Endothelial cell of umbilical vein (primary cell): ENCODE measurements at regions not wholly inside any gene's neighbourhood (a gene's known extent, or its start where the extent isn't known, plus 50 kb on each side); places are given as distances from the start of the nearest gene placed in this dataset.

Source experiments
- BruUV-seq: library from RNA; stranded (reverse); fragments of 400-500 nt; replicated peaks from 2 replicates; lab custom pipeline; 2021; lab: Mats Ljungman, UMichigan
- CTCF ChIA-PET: fragments of 300-600, 350-600 bp; sonication (Branson Sonifier 250); formaldehyde crosslinking; loops from one replicate; lab custom pipeline; 2021; ENCODE audit warnings: antibody characterized with exemption, inconsistent platforms; lab: Charles Lee
- POLR2A ChIA-PET: fragments of 300-600, 350-600 bp; sonication (Branson Sonifier 250); formaldehyde crosslinking; loops from one replicate; lab custom pipeline; 2021; ENCODE audit warnings: antibody characterized with exemption, inconsistent platforms; lab: Charles Lee
- DNase-seq: peaks from one replicate; pipeline ENCODE4 v3.0.0-alpha.2; 2011; ENCODE audit warnings: low read depth, low spot score
- FAIRE-seq: peaks from 2 replicates; lab custom pipeline; 2011; peaks lifted over from hg19 to GRCh38; lab: Jason Lieb, UNC
- H2AFZ ChIP-seq: 2 replicates; pipeline ENCODE4 v1.6.0; 2012; ENCODE audit warnings: low read depth, low read length, control low read depth, inconsistent platforms
- H3K27ac ChIP-seq: 2 replicates; pipeline ENCODE4 v1.5.1; 2011; ENCODE audit warnings: low read depth, mild to moderate bottlenecking, control low read depth, low read length, moderate library complexity; ENCODE audit not compliant: insufficient read depth
- H3K27me3 ChIP-seq, 2 experiments: 2 replicates each; pipeline versions ENCODE4 v1.6.0 to v1.6.1; 2011; ENCODE audit warnings: low read length in 2 of 2, mixed read lengths in 1 of 2; ENCODE audit not compliant: control insufficient read depth in 2 of 2, insufficient read depth in 2 of 2
- H3K36me3 ChIP-seq, 2 experiments: 2 replicates in 1 of 2; 3 replicates in 1 of 2; pipeline ENCODE4 v1.5.1; 2011; ENCODE audit warnings: low read length in 2 of 2, mild to moderate bottlenecking in 1 of 2, moderate library complexity in 1 of 2; ENCODE audit not compliant: control insufficient read depth in 2 of 2, insufficient read depth in 2 of 2; ENCODE audit errors: extremely low read depth in 1 of 2
- H3K4me1 ChIP-seq: 3 replicates; pipeline ENCODE4 v1.5.1; 2011; ENCODE audit warnings: mild to moderate bottlenecking, low read length; ENCODE audit not compliant: control insufficient read depth, insufficient read depth; ENCODE audit errors: extremely low read depth
- H3K4me2 ChIP-seq: 2 replicates; pipeline ENCODE4 v1.6.1; 2011; ENCODE audit warnings: low read length, control low read depth, mixed read lengths; ENCODE audit not compliant: insufficient read depth
- H3K4me3 ChIP-seq, 3 experiments: fragments of 200-600 bp in 1 of 3; sonication (generic), shearing (Covaris generic) in 1 of 3; replicated peaks in 1 of 3; 2 replicates each; pipeline ENCODE4 v1.5.1; 2011 to 2016; ENCODE audit warnings: control low read depth in 3 of 3, low read length in 3 of 3, mild to moderate bottlenecking in 2 of 3, inconsistent platforms in 1 of 3, low read depth in 1 of 3, moderate library complexity in 1 of 3; ENCODE audit not compliant: insufficient read depth in 1 of 3
- H3K79me2 ChIP-seq: 2 replicates; pipeline ENCODE4 v1.6.0; 2012; ENCODE audit warnings: low read length, inconsistent platforms; ENCODE audit not compliant: control insufficient read depth, insufficient read depth
- H3K9ac ChIP-seq: replicated peaks from 2 replicates; pipeline ENCODE3; 2011; ENCODE audit warnings: low read length, control low read depth; ENCODE audit not compliant: insufficient read depth; ENCODE audit errors: extremely low read depth
- H3K9me1 ChIP-seq: replicated peaks from 3 replicates; pipeline ENCODE4 v1.6.0; 2011; ENCODE audit warnings: mild to moderate bottlenecking, low read length; ENCODE audit not compliant: control insufficient read depth, insufficient read depth; ENCODE audit errors: extremely low read depth
- H3K9me3 ChIP-seq: replicated peaks from 2 replicates; pipeline ENCODE4 v1.5.1; 2012; ENCODE audit warnings: low read length, inconsistent platforms; ENCODE audit not compliant: control insufficient read depth, insufficient read depth
- H4K20me1 ChIP-seq: replicated peaks from 2 replicates; pipeline ENCODE3; 2011; ENCODE audit warnings: mild to moderate bottlenecking, low read length; ENCODE audit not compliant: control insufficient read depth, insufficient read depth; ENCODE audit errors: extremely low read depth
- CTCF ChIP-seq, 2 donors: IDR thresholded peaks; 1 replicate in 1 of 2; 2 replicates in 1 of 2; pipeline ENCODE4 v1.5.1; 2011; ENCODE audit warnings: low read length in 2 of 2, mild to moderate bottlenecking in 2 of 2, moderate library complexity in 2 of 2, control low read depth in 1 of 2, inconsistent platforms in 1 of 2, low read depth in 1 of 2; ENCODE audit not compliant: insufficient read depth in 1 of 2; ENCODE audit errors: extremely low read depth in 1 of 2
- FOS ChIP-seq: IDR thresholded peaks from 2 replicates; pipeline ENCODE4 v1.6.1; 2011; ENCODE audit warnings: mild to moderate bottlenecking, low read length, moderate library complexity, borderline replicate concordance; ENCODE audit not compliant: insufficient read depth
- GATA2 ChIP-seq: IDR thresholded peaks from 2 replicates; pipeline ENCODE4 v1.7.0; 2011; ENCODE audit warnings: low read depth, mild to moderate bottlenecking, moderate library complexity, mixed read lengths, low read length; ENCODE audit not compliant: insufficient read length, insufficient read depth
- JUN ChIP-seq: IDR thresholded peaks from 2 replicates; pipeline ENCODE4 v1.6.1; 2011; ENCODE audit warnings: borderline replicate concordance, low read depth; ENCODE audit not compliant: insufficient read length, insufficient read depth
- MAX ChIP-seq: IDR thresholded peaks from 2 replicates; pipeline ENCODE4 v1.6.1; 2011; ENCODE audit not compliant: insufficient read depth, insufficient read length
- MYC ChIP-seq: IDR thresholded peaks from one replicate; pipeline ENCODE4 v1.6.1; 2011; ENCODE audit warnings: mild to moderate bottlenecking, low read depth, low read length
- POLR2AphosphoS5 ChIP-seq: IDR thresholded peaks from 2 replicates; pipeline ENCODE4 v1.6.1; 2012; ENCODE audit warnings: low read depth, mild to moderate bottlenecking, control low read depth, low read length, moderate library complexity; ENCODE audit not compliant: insufficient read depth
- dilution Hi-C: fragments of 300-500 bp; cut with MboI; formaldehyde crosslinking; loops from one replicate; pipeline ENCODE4 v1.15.0; 2019; ENCODE audit warnings: low sequenced_read_pairs; ENCODE audit not compliant: extremely low pct_ligation_motif_present
- intact Hi-C: fragments of 100-400 bp; cut with micrococcal nuclease; formaldehyde crosslinking; loops from one replicate; pipeline ENCODE4 v1.10.0; 2022

- FAIRE-seq = no peak
- no TSS peak for BruUV-seq
- dilution Hi-C loops (no loop called here), intact Hi-C loops (no loop called here)
- H3K27ac ChIP-seq = no peak overlapping the region
- no peak overlapping the region for H3K4me2 ChIP-seq
- H3K4me1 ChIP-seq = no peaks in the 10 kb centered on the region
- no peak for DNase-seq
- no peaks in the 10 kb centered on the region for H3K9me1 ChIP-seq
- H3K9ac ChIP-seq = no peak overlapping the region
- no peaks in the 10 kb centered on the region for H3K27me3 ChIP-seq
- CTCF ChIA-PET = no interaction called here
- no peak overlapping the region for H2AFZ ChIP-seq
- H3K79me2 ChIP-seq = no peaks in the 10 kb centered on the region
- H3K4me3 ChIP-seq = no peak overlapping the region
- H4K20me1 ChIP-seq = no peaks in the 10 kb centered on the region
- H3K36me3 ChIP-seq = no peaks in the 10 kb centered on the region
- POLR2A ChIA-PET = no interaction called here
- TF ChIP-seq MAX (no peak), CTCF (IDR thresholded peaks at IDR 0.05; ENCODE audit: extremely low read depth in 1 of 2, insufficient read depth in 1 of 2, low read depth in 1 of 2, low read length in 2 of 2) (no peak), GATA2 (no peak), JUN (no peak), POLR2AphosphoS5 (no peak), FOS (no peak), MYC (no peak)
- no peaks in the 10 kb centered on the region for H3K9me3 ChIP-seq
Measured at GRCh38 chr13:109885235-109885634, 98.9 kb upstream of the IRS2 start.
